SU-DHL-6 (cell line): ENCODE measurements at regions not wholly inside any gene's neighbourhood (a gene's known extent, or its start where the extent isn't known, plus 50 kb on each side); places are given as distances from the start of the nearest gene placed in this dataset.

Experiments
- EZH2phosphoT487 ChIP-seq: fragments of 200-600 bp; sonication (generic), shearing (Covaris generic); conservative IDR thresholded peaks from 2 replicates; pipeline ENCODE4 v1.6.1; 2018; ENCODE audit warnings: mild to moderate bottlenecking, antibody characterized with exemption, low read length, moderate library complexity, mixed read lengths
- TF ChIP-seq, protein P1 (sequence below): fragments of 200-600 bp; sonication (generic); IDR thresholded peaks from one replicate; pipeline ENCODE4 v1.5.1; 2017; ENCODE audit warnings: antibody characterized with exemption, mild to moderate bottlenecking, low read length, moderate library complexity; ENCODE audit not compliant: insufficient read depth, poor library complexity, severe bottlenecking

DNA sequence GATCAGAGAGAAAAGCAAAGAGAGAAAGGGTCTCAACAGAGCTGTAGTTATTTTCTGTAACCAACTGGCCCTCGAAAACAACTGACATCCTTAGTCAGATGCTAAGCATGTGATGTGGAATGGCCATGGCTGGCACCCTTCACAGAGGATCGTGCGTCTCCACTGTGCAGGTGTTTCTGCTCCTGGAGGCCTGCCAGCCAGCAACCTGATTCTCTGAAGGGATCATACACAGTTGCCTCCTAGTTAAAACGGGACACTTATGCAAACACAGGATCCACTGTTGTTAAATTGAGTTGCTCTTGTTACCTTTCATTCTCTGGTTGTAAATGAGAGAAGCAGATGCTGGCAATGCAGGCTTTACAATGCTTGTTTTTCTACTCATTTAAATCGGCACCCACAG, 148.5 kb downstream of the HDGFL1 start:
- TF ChIP-seq, protein P1, sequence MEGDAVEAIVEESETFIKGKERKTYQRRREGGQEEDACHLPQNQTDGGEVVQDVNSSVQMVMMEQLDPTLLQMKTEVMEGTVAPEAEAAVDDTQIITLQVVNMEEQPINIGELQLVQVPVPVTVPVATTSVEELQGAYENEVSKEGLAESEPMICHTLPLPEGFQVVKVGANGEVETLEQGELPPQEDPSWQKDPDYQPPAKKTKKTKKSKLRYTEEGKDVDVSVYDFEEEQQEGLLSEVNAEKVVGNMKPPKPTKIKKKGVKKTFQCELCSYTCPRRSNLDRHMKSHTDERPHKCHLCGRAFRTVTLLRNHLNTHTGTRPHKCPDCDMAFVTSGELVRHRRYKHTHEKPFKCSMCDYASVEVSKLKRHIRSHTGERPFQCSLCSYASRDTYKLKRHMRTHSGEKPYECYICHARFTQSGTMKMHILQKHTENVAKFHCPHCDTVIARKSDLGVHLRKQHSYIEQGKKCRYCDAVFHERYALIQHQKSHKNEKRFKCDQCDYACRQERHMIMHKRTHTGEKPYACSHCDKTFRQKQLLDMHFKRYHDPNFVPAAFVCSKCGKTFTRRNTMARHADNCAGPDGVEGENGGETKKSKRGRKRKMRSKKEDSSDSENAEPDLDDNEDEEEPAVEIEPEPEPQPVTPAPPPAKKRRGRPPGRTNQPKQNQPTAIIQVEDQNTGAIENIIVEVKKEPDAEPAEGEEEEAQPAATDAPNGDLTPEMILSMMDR = no peak
- TF ChIP-seq EZH2phosphoT487 = no peak
